ENCODE measurements at regions not wholly inside any gene's neighbourhood (a gene's known extent, or its start where the extent isn't known, plus 50 kb on each side); places are given as distances from the start of the nearest gene placed in this dataset.
"Not testable (repeated sequence)": the region's sequence is repeated elsewhere in the genome, so short reads cannot be mapped to it uniquely, and the experiment has no call there.

GRCh38 chr15:22209086-22209485, 128.8 kb downstream of the OR4M2 start:
- not testable (repeated sequence) for H3K36me3 ChIP-seq (ENCODE audit: insufficient read depth, insufficient read length, low read length); H3K9me3 ChIP-seq (ENCODE audit: insufficient read depth, low read length); H3K27me3 ChIP-seq (ENCODE audit: insufficient read depth, insufficient read length); H3K4me3 ChIP-seq (ENCODE audit: insufficient read length, low read depth); H3K9ac ChIP-seq (ENCODE audit: insufficient read length, low read depth); H3K4me1 ChIP-seq (ENCODE audit: insufficient read depth, insufficient read length); DNase-seq (ENCODE audit: low read depth, low spot score)

GRCh38 chr15:22222596-22222995, 142.3 kb downstream of the OR4M2 start:
- H3K4me1 ChIP-seq (ENCODE audit: insufficient read depth, insufficient read length); H3K4me3 ChIP-seq (ENCODE audit: insufficient read length, low read depth); DNase-seq (ENCODE audit: low read depth, low spot score); H3K9me3 ChIP-seq (ENCODE audit: insufficient read depth, low read length); H3K27me3 ChIP-seq (ENCODE audit: insufficient read depth, insufficient read length); H3K9ac ChIP-seq (ENCODE audit: insufficient read length, low read depth); H3K36me3 ChIP-seq (ENCODE audit: insufficient read depth, insufficient read length, low read length): not testable (repeated sequence)

- no peak overlapping the region for H3K4me3 ChIP-seq (ENCODE audit: insufficient read length, low read depth)
- H3K4me1 ChIP-seq (ENCODE audit: insufficient read depth, insufficient read length), result no peaks in the 10 kb centered on the region
- H3K27me3 ChIP-seq (ENCODE audit: insufficient read depth, insufficient read length), result no peaks in the 10 kb centered on the region
- H3K9ac ChIP-seq (ENCODE audit: insufficient read length, low read depth), result no peak overlapping the region
- no peak for DNase-seq (ENCODE audit: low read depth, low spot score)
- H3K36me3 ChIP-seq (ENCODE audit: insufficient read depth, insufficient read length, low read length), result no peaks in the 10 kb centered on the region
- H3K9me3 ChIP-seq (ENCODE audit: insufficient read depth, low read length), result no peaks in the 10 kb centered on the region
- TF ChIP-seq YY1 (IDR thresholded peaks at IDR 0.05; ENCODE audit: insufficient read depth, insufficient read length) (no peak), SUZ12 (IDR thresholded peaks at IDR 0.05; ENCODE audit: extremely low read depth, insufficient read depth, insufficient read length) (no peak), ZNF274 (IDR thresholded peaks at IDR 0.05; ENCODE audit: low read depth, low read length) (no peak)
Measured at GRCh38 chr15:22224241-22224671, 143.9 kb downstream of the OR4M2 start.

GRCh38 chr15:22224961-22225360, 144.6 kb downstream of the OR4M2 start:
- not testable (repeated sequence) for H3K9me3 ChIP-seq (ENCODE audit: insufficient read depth, low read length); H3K4me3 ChIP-seq (ENCODE audit: insufficient read length, low read depth); DNase-seq (ENCODE audit: low read depth, low spot score)

GRCh38 chr15:22226034-22226790, 145.9 kb downstream of the OR4M2 start:
- DNase-seq (ENCODE audit: low read depth, low spot score), result no peak
- Histone ChIP-seq H3K36me3 (ENCODE audit: insufficient read depth, insufficient read length, low read length) (no peaks in the 10 kb centered on the region), H3K4me1 (ENCODE audit: insufficient read depth, insufficient read length) (no peaks in the 10 kb centered on the region), H3K9me3 (ENCODE audit: insufficient read depth, low read length) (no peaks in the 10 kb centered on the region), H3K9ac (ENCODE audit: insufficient read length, low read depth) (no peak overlapping the region), H3K27me3 (ENCODE audit: insufficient read depth, insufficient read length) (no peaks in the 10 kb centered on the region), H3K4me3 (ENCODE audit: insufficient read length, low read depth) (no peak overlapping the region)
- no peak for TF ChIP-seq ZNF274 (IDR thresholded peaks at IDR 0.05; ENCODE audit: low read depth, low read length)
- TF ChIP-seq SUZ12 (IDR thresholded peaks at IDR 0.05; ENCODE audit: extremely low read depth, insufficient read depth, insufficient read length), result no peak
- no peak for TF ChIP-seq YY1 (IDR thresholded peaks at IDR 0.05; ENCODE audit: insufficient read depth, insufficient read length)

More at GRCh38 chr15:22224961-22225360, 144.6 kb downstream of the OR4M2 start:
- not testable (repeated sequence) for H3K9ac ChIP-seq (ENCODE audit: insufficient read length, low read depth); H3K4me1 ChIP-seq (ENCODE audit: insufficient read depth, insufficient read length); H3K27me3 ChIP-seq (ENCODE audit: insufficient read depth, insufficient read length); H3K36me3 ChIP-seq (ENCODE audit: insufficient read depth, insufficient read length, low read length)

- H3K9me3 ChIP-seq (ENCODE audit: insufficient read depth, low read length), result peaks cover 4% of the 10 kb centered on the region; the same call in 1 of the 2 replicates
- H3K4me1 ChIP-seq (ENCODE audit: insufficient read depth, insufficient read length), result no peaks in the 10 kb centered on the region
- H3K27me3 ChIP-seq (ENCODE audit: insufficient read depth, insufficient read length), result no peaks in the 10 kb centered on the region
Measured at GRCh38 chr15:22227411-22228100, 147.2 kb downstream of the OR4M2 start.

GRCh38 chr15:22228101-22228762, 147.9 kb downstream of the OR4M2 start:
- DNase-seq (ENCODE audit: low read depth, low spot score), result no peak

More at GRCh38 chr15:22227411-22228100, 147.2 kb downstream of the OR4M2 start:
- TF ChIP-seq SUZ12 (IDR thresholded peaks at IDR 0.05; ENCODE audit: extremely low read depth, insufficient read depth, insufficient read length) (no peak), ZNF274 (IDR thresholded peaks at IDR 0.05; ENCODE audit: low read depth, low read length) (no peak), YY1 (IDR thresholded peaks at IDR 0.05; ENCODE audit: insufficient read depth, insufficient read length) (no peak)
- H3K36me3 ChIP-seq (ENCODE audit: insufficient read depth, insufficient read length, low read length), result no peaks in the 10 kb centered on the region
- H3K4me3 ChIP-seq (ENCODE audit: insufficient read length, low read depth), result no peak overlapping the region
- no peak overlapping the region for H3K9ac ChIP-seq (ENCODE audit: insufficient read length, low read depth)
- DNase-seq (ENCODE audit: low read depth, low spot score), result no peak

More at GRCh38 chr15:22228101-22228762, 147.9 kb downstream of the OR4M2 start:
- no peak overlapping the region for H3K9ac ChIP-seq (ENCODE audit: insufficient read length, low read depth)
- no peaks in the 10 kb centered on the region for H3K27me3 ChIP-seq (ENCODE audit: insufficient read depth, insufficient read length)
- H3K4me1 ChIP-seq (ENCODE audit: insufficient read depth, insufficient read length), result no peaks in the 10 kb centered on the region
- TF ChIP-seq ZNF274 (IDR thresholded peaks at IDR 0.05; ENCODE audit: low read depth, low read length) (no peak), YY1 (IDR thresholded peaks at IDR 0.05; ENCODE audit: insufficient read depth, insufficient read length) (no peak), SUZ12 (IDR thresholded peaks at IDR 0.05; ENCODE audit: extremely low read depth, insufficient read depth, insufficient read length) (no peak)
- no peaks in the 10 kb centered on the region for H3K36me3 ChIP-seq (ENCODE audit: insufficient read depth, insufficient read length, low read length)
- H3K4me3 ChIP-seq (ENCODE audit: insufficient read length, low read depth), result no peak overlapping the region
- H3K9me3 ChIP-seq (ENCODE audit: insufficient read depth, low read length), result peaks cover 9% of the 10 kb centered on the region; the same call in 1 of the 2 replicates
